Suprapubic skin (tissue), 4 donors: ENCODE measurements at regions not wholly inside any gene's neighbourhood (a gene's known extent, or its start where the extent isn't known, plus 50 kb on each side); places are given as distances from the start of the nearest gene placed in this dataset.
"Not testable (repeated sequence)": the region's sequence is repeated elsewhere in the genome, so short reads cannot be mapped to it uniquely, and the experiment has no call there.

Source experiments
- CTCF ChIP-seq, 2 donors: fragments of 200-600 bp in 1 of 2; fragments of 450-650 bp in 1 of 2; sonication (generic) in 1 of 2; IDR thresholded peaks; one replicate each; pipeline ENCODE4 v1.5.1; 2016 to 2019; ENCODE audit warnings: antibody characterized with exemption in 2 of 2, mild to moderate bottlenecking in 1 of 2, moderate library complexity in 1 of 2
- EP300 ChIP-seq: sonication (generic); formaldehyde crosslinking; IDR thresholded peaks from one replicate; pipeline ENCODE4 v1.6.1; 2017; ENCODE audit warnings: antibody characterized with exemption
- POLR2A ChIP-seq, 2 donors: fragments of 450-650 bp; IDR thresholded peaks; one replicate each; pipeline ENCODE4 v1.6.1; 2017; ENCODE audit warnings: antibody characterized with exemption in 2 of 2, mild to moderate bottlenecking in 2 of 2, moderate library complexity in 2 of 2
- POLR2AphosphoS5 ChIP-seq, 3 donors: sonication (generic); formaldehyde crosslinking; IDR thresholded peaks; one replicate each; pipeline ENCODE4 v1.6.1; 2017; ENCODE audit warnings: antibody characterized with exemption in 3 of 3

GRCh38 chr15:20207198-20207597 is 334.4 kb downstream of the GOLGA6L6 start:
- TF ChIP-seq CTCF (IDR thresholded peaks at IDR 0.05); POLR2AphosphoS5 (IDR thresholded peaks at IDR 0.05); POLR2A (IDR thresholded peaks at IDR 0.05); EP300: not testable (repeated sequence)
